HG02938 (cell line): ENCODE measurements at regions not wholly inside any gene's neighbourhood (a gene's known extent, or its start where the extent isn't known, plus 50 kb on each side); places are given as distances from the start of the nearest gene placed in this dataset.
A peak's percentile ranks its signal among the peaks of the same experiment; 100 is the strongest.
"Not testable (repeated sequence)": the region's sequence is repeated elsewhere in the genome, so short reads cannot be mapped to it uniquely, and the experiment has no call there.

Source experiments
- ATAC-seq: cut with Tn5 transposase; IDR thresholded peaks from one replicate; pipeline ENCODE4 v1.9.1; 2021; ENCODE audit warnings: mild to moderate bottlenecking, moderate library complexity; ENCODE audit not compliant: unreplicated experiment

GRCh38 chr11:14573539-14574057 lies 53.4 kb upstream of the PSMA1 start:
- ATAC-seq: not testable (repeated sequence)

DNA sequence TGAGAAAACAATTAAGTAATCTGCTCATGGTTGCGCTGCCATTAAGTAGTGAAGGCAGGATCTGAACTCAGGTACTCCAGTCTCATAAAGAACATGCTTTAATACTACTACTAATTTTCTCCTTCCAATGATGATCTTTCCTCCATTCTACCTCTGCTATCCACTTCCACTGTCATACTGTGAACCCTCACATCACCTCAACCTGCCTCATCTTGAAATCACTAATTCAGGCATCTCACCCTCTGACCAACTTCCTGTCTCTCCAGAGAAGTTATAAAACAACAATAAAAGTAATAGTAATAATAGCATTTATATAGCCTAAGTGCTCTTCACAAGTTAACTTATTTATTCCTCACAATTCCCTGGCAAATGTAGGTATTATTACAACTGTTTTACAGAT lies 57.1 kb upstream of the PSMA1 start:
- ATAC-seq: no peak

GRCh38 chr11:14577835-14578529 lies 57.8 kb upstream of the PSMA1 start:
- peak; percentile 5 for ATAC-seq

GRCh38 chr11:14578541-14578956 lies 58.4 kb upstream of the PSMA1 start:
- ATAC-seq: peak; percentile 100

DNA sequence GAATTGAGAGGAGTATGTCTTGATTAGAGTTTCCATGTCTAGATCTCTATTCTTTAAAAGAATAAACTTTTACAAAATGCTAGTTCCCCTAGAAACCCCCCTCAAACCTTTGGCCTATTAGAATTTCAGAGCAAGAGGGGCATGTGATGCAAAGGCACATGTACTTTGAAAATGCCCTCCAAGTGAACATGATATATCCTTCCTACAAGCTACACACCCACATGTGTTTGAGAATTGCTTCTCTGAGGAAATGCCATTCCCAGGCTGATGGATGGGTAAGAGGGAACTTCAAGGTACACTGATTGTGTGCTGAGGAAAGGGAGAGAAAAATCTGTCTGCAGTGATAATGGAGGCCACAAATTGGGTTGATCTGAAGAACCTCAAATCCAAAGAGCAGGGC lies 59.5 kb upstream of the PSMA1 start:
- ATAC-seq: no peak

DNA sequence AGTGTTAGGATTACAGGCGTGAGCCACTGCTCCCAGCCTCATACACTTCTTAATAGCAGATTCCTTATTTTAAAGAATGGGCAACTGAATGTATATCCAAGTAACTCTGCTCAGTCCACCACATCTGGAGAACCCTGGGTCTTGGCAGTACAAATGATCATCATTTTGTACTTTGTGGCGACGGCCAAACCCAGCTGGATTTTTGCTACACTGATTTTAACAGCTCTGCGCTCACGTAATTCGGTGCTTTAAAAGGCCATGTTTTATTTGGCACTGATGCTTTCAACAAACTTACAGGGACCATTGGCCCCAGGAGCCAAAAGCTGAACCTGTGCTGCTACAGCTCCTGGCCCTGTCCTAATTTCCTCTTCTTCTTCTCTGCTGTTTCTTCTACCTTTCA lies 60.8 kb upstream of the PDE3B start:
- ATAC-seq: no peak

- no peak for ATAC-seq
Measured at GRCh38 chr11:14583252-14584034, 60.2 kb upstream of the PDE3B start.

- no peak for ATAC-seq
Measured at GRCh38 chr11:14584035-14584363, 59.6 kb upstream of the PDE3B start.

DNA sequence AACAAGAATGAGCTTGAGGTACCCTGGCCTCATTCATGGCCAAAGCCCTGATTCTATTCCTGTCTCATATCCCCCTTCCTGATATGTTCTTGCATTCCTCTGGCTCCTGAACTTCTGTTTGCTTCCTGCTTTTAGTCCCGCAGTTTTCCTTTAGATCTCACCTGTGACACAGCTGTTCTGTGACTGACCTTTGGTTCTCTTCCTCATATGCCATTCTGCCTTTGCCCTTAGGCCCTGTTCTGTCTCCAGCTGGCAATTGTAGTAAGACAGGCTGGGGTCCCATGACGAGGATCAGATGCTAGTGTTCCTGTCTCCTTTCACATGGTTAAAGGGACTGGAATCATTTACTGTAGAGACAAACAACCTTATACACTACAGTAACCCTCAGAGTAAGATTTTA lies 59.0 kb upstream of the PDE3B start:
- no peak for ATAC-seq

- no peak for ATAC-seq
Measured at GRCh38 chr11:14585438-14585837, 58.2 kb upstream of the PDE3B start.

DNA sequence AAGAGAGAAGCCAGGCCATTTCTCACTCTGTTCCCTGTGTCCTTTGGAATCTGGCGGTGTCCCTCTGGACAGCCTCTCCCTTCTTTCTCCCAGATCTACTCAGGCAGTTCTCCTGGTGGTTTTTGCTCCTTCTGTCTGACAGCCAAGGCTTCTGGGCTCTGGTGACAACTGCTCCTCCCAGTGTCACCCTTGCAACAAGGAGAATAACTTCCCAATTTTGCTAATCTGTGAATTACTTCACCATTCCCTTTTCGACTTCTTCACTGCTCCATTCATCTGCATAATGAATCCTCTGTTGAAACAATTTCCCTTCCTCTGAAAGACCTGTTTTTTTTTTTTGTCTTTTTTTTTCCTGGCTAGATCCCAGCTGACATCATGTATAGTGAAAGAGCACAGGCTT lies 56.3 kb upstream of the PDE3B start:
- no peak for ATAC-seq

DNA sequence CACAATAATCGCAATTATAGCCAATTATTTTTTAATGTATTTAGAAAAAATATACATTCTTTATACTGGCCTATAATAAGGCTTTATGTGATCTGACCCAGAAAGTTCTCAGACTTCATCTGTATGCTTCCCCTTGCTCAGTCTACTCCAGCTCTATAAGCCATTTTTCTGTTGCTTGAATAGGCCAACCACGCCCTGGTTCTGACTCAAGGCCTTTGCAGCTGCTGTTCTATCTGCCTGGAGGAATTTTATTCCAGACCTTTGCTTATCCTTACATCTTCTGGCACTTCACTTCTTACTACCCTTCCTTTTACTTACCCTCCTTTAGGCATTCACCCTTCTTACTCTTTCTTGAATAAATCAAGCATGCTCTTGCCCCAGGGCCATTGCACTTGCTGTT lies 54.9 kb upstream of the PDE3B start:
- ATAC-seq: no peak

GRCh38 chr11:14589421-14589820 lies 54.2 kb upstream of the PDE3B start:
- no peak for ATAC-seq

DNA sequence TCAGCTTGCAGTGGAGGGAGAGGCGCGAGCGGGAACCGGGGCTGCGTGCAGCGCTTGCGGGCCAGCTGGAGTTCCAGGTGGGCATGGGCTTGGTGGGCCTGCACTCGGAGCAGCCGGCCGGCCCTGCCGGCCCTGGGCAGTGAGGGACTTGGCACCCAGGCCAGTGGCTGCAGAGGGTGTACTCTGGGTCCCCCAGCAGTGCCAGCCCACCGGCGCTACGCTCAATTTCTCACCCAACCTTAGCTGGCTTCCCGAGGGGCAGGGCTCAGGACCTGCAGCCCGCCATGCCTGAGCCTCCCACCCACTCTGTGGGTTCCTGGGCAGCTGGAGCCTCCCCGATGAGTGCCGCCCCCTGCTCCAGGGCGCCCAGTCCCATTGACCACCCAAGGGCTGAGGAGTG lies 52.6 kb upstream of the PDE3B start:
- not testable (repeated sequence) for ATAC-seq

GRCh38 chr11:14593671-14594070 lies 49.9 kb upstream of the PDE3B start:
- ATAC-seq: no peak
